NOMO-1 treated with DMSO at 0.1 percent for 48 hours (cell line): ENCODE measurements at regions not wholly inside any gene's neighbourhood (a gene's known extent, or its start where the extent isn't known, plus 50 kb on each side); places are given as distances from the start of the nearest gene placed in this dataset.

Source experiments
- DNase-seq: peaks from one replicate; lab custom pipeline; 2025; ENCODE audit not compliant: unreplicated experiment; lab: John Stamatoyannopoulos, UW

- no peak for DNase-seq
Observed at GRCh38 chr10:110396284-110396651, 91.5 kb upstream of the SMNDC1 start.

GRCh38 chr10:110397856-110398255, 93.1 kb upstream of the SMNDC1 start:
- no peak for DNase-seq

- no peak for DNase-seq
Observed at GRCh38 chr10:110398419-110399105, 93.8 kb upstream of the SMNDC1 start.

DNA sequence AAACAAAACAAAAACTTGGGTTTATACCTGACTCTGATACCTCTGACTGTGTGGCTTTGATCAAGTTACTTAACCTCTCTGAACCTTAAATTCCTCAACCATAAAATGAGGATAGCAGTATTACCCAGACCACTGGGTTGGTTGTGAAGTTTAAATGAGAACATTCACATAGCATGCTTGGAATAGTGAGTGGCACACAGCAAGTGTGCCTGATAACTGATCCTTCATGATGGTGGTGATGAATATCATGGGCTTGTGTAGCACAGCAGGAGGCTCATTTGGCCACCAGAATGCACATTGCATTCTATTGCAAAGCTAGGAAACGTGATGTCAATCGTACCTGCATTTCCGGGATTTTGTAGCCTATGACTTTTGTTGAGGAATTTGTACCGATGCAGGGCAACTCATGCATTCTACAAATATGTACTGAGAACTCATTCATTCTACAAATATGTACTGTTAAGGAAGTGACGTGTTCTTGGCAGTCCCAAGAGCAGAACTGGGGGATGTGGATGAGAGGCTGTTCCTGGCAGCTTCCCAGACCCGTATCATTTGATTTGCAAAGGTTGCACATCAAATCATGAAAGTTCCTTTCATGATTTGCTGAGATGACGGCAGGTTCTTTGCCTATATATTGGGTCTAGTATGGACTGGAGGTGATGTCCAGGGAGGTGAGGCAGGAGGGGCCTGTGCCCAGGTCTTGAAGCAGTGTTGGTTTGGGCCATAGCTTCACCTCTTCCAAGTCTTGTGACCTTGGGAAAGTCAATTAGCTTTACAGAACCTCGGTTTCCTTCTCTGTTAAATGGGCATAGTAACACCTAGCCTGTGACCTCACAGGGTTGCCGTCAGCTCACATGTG, 94.6 kb upstream of the SMNDC1 start:
- no peak for DNase-seq

DNA sequence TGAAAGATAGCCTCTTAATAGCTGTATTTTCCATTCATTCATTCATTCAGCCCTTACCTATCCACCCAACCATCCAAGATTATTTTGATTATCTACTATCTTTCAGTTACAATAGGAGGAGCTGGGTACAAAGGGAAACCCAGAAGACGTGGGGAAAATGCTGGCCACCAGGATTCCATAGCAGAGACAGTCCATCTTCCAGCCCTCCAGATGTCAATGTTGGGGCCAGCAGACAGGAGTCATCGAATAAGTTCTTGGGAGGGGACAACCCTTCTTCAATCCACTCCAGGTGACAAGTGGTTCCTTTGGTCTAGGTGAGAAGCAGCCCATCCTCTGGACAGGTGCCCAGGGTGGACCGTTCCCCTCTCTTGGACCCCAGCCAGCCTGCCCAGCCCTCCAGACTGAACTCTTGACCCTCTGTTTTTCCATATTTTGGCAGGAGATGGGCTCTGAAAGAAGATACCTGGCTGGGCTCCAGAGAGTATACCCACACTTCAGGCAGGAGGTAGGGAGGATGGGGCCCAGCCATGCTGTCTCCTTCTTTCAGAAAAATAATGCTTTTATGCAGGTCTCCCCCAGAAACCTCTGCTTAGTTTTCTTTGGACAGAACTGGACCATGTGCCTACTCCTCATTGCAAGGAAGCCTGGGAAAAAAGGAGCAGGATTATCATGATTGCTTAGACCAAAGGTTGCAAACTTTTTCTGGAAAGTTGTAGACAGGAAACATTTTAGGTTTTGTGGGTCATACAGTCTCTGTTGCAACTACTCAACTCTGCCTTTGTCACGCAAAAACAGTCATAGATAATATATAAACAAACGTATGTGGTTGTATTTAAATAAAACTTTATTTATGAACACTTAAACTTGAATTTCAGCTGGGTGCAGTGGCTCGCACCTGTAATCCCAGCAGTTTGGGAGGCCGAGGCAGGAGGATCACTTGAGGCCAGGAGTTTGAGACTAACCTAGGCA, 95.5 kb upstream of the SMNDC1 start:
- no peak for DNase-seq

DNA sequence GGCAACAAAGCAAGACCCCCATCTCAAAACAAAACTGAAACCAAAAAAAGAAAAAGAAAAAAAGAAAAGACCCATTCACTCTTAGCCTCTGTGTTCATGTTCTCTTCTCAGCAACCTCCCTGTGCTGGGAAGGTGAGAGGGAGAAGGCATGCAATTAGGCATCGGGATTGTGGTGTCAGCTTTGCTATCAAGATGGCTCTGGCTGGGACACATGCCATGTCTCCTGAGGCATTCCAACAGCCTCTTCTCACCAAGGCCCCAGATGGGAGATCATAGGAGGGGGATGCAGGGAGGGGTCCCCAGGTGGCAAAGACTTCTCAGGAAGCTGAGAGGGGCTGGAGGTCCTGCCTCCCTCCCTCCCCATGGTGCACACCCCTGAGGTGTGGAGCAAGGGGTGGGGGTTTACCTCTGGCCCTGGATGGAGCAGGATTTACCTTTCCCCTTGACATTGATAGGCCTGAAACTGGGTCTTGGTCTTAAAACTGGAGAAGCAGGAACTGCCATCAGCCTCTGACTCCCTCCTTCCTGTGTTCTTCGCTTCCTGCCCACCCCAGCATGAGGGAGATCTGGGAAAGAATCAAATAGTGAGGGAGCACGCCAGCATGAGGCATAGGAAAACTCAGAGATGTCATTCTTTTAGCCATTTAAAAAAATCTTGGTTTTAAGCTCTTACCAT, 96.2 kb upstream of the DUSP5 start:
- no peak for DNase-seq

- DNase-seq, result no peak
Observed at GRCh38 chr10:110402077-110402416, 95.7 kb upstream of the DUSP5 start.

DNA sequence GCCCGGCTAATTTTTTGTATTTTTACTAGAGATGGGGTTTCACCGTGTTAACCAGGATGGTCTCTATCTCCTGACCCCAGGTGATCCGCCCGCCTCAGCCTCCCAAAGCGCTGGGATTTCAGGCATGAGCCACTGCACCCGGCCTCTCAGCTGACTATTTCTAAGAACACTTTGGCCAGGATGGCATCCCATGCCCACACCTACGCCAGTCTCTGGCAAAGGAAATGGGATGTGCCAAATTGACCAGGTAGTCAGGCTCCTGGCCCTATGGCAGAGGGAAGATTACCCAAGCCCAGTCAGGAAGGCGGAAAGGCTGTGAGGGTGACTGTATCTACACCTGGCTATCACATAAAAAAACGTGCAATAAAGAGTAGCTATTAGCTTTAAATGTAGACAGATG, 94.1 kb upstream of the DUSP5 start:
- DNase-seq, result no peak

GRCh38 chr10:110404413-110404812, 93.3 kb upstream of the DUSP5 start:
- no peak for DNase-seq

DNA sequence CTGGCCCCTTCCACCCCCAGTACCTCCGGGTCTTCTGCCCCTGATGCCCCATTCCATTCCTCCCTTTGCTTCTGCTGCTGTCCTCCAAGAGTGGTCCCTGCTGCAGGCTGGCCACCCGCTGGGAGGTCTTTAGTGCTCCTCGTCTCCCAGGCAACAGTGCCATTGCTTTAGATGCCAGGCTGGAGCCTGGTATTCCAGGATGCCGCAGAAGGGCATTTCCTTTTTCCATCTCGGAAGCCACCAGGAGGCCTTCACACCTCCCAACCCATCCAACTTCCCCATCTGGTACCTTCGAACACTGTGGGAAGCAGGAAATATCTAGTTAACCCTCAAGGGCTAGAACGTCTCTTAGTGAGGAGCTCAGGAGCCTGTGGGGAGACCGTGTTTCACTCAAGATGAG, 92.9 kb upstream of the DUSP5 start:
- DNase-seq, result no peak

DNA sequence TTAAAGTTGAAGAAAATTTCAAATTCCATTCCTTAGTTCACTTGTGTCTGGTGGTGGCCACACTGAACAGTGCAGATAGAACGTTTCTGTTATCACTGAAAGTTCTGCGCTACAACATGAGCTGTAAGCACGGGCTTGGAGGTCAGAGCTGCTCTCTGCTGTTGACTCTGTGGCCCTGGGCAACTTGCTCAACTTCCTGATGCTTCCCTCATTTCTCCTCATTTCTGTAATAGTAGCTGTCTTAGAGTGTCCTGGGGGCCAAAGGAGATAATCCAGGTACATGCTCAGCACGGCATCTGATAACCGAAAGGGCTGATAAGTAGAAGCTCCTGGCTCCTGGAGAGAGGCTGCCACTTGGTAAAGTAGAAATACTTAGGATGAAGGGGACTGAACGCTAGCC, 92.3 kb upstream of the DUSP5 start:
- DNase-seq, result no peak

DNA sequence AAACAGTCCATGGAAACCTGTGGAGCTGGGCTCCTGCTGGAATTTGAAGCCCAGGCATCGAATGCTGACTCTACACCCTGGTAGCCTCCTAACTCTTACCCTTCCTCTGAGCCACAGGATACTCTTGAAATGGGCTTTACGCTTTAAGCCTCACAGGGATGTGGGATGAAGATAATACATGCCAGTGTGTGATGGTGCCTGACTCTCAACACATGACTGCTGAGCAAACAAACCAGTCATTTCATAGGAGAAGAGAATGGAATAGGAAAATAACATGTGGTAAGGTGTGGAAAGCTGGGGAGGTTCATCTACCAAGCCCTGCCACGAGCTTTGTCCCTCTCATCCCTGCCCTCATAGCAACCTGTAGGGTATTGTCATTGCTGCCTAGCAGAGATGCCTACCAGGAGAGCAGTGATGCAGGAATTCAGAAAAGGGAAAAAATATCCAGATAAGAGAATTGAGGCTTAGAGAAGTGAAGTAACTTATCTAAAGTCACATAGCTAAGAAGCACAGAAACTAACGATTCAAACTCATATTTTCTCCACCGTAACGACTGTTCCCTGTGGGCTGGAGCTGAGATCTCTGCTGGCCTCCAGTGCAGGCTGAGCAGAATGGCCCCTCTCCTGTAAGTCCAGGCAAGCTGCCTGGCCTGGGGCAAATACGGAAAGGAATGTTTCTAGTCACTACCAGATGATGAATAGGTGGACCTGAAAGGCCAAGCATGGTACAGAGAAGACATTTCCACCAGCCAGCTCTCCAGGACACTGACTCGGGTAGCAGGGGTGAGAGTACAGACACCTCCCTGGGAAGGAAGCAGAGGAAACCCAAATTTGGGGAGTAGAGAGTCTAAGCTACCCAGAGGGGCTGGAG, 90.2 kb upstream of the DUSP5 start:
- DNase-seq, result no peak

DNA sequence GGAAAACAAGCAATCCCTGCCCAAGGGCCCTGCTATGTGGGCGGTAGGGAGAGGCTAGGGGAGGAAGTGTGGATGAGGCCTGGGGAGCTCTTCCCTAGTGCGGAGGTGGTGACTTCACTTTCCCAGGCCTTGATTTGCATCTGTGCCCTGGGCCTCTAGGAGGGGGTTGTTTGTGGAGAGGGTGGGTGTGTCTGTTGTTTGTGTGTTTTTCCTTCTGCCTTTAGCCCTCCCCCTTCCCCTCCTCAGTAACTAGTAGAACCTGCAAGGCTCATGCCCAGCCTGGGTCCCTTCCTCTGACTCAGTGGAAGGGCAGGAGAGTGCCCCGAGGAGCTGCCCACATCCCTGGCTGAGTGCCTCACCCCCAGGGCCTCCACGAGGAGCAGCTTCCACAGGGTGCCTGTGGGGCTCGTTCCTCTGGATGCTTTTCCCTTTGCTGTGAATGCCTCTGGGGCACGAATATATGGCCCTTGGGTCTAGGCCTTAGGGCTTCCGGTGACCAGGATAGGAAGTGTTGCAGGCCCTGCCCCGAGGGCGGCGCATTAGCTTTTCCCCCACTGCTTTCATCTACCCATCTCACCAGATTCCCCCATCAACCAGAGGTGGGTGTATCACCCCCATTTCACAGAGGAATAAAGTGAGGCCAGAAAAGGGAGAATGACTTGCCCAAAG, 89.4 kb upstream of the DUSP5 start:
- no peak for DNase-seq

DNA sequence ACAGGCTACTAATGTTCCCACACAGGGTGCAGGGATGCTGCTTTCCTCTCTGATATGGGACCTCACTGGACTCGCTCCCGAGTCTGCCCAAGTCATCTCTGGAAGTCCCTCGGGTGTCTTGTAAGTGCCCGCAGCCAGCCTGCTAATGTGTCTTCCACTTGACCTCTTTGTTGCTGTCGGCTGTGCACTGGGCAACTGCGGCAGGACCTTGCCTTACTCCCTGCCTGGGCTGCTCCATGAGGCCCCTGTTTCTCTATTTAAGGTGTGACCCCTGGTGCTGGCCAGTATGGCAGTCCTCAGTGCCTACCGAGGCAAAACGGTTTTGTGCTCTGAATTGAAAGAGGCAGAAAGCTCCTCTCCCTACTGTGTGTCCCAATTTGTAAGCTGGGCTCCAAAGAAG, 88.8 kb upstream of the DUSP5 start:
- no peak for DNase-seq

GRCh38 chr10:110409488-110409887, 88.2 kb upstream of the DUSP5 start:
- no peak for DNase-seq

- DNase-seq, result peak; percentile 52
Observed at GRCh38 chr10:110409926-110410325, 87.8 kb upstream of the DUSP5 start.

DNA sequence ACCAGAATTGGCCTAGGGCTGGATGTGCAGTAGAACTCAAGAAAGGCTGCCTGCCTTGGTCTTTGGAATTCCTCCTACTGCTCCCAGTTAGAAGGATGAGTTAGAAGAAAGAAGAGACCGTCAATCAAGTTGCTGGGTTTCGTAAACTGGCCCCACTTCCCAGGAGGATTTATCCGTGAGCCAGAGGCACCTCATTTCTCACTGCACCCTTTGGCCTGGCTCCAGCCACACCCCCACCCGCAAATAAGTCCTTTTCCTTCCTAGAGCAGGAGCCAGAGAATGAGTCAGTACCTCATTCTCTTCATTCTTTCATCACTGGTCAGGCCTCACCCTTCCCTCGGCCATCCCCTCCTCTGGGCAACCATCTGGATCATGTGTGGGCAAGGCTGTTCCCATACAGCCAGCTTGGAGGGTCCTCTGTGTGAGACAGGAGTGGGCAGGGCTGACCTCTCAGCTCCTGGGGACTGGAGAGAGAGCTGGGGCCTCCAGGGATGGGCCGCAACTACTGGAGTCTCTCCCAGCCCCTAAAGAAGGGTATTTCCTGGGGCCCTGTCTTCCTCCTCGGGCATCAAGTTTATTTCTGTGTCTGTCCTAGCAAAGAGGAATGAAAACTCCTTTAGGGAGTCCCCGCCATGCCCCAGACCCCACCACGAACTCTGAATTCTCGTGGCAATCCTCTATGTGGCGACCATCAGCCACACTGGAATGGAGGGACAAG, 87.2 kb upstream of the DUSP5 start:
- DNase-seq, result no peak

DNA sequence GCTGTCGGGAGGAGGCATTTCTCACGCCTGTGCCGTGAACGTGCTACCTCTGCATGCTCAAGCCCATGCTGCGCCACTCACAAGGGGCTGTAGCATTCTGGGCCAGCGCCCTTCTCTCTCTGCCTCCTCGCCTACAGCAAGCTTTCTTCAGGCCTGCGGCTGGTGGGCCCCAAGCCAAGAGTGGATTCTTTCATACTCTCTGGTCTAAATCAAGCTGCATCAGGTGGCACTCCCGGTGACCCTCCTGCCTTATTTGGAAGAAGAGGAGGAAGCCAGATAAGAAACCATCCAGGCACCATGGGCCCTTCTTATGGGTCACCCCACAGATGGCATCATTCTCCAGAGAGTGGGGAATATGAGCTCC, 86.7 kb upstream of the DUSP5 start:
- no peak for DNase-seq
